ENCODE measurements at regions not wholly inside any gene's neighbourhood (a gene's known extent, or its start where the extent isn't known, plus 50 kb on each side); places are given as distances from the start of the nearest gene placed in this dataset.

GRCh38 chr2:82839036-82839435 is 1620.0 kb downstream of the SUCLG1 start:
- no peak for DNase-seq

DNA sequence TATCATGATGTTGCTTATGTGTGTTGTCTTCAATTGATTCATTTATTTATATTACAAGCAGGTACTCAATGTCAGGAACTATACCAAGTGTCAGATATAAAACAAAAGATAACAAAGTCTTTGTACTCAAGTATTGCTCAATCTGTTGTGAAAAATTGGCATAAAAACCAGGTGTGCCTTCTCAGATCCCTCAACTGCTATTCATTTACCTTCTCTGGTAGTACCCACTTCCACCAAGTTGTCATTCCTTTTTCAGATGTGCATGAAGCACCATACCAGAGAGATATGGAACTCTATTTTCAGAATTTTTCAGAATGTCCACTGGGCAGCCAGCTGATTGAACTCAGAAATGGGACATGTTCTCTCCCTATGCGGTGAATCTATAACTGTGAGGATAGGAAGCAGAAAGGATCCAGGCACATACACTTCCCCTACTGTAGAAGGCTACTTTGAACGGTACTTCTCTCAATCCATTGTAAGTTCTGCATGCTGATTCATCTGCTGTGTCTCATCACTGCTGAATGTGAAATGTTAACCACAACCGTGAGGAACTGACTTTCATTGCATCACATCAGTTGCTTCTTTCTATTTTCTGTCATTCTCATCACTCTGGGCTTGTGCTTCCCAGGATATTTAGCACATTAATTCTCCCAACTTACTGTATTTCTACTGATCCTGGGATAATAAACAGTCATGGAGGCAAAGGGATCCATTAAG is 1621.3 kb downstream of the SUCLG1 start:
- peak; percentile 14 for DNase-seq

DNA sequence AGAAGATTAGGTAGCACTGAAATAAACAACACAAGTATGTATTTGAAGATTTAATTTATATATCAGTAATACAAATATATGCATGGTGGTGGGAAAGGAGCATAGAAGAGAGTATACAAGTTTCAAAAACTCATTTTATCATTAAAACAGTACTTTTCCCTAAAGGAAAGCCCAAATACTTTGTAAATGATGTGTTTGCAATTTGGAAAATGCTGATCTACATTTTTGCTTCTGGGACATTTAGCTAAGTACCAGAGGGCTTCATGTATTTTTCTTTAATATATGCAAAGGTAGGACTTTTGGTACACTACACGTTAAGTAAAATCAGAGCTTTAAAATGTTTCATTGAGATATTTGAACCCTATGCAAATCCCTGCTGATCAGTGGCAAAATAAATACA is 1624.2 kb downstream of the SUCLG1 start:
- DNase-seq: no peak

GRCh38 chr2:82827426-82827825 is 1631.7 kb downstream of the SUCLG1 start:
- no peak for DNase-seq

DNA sequence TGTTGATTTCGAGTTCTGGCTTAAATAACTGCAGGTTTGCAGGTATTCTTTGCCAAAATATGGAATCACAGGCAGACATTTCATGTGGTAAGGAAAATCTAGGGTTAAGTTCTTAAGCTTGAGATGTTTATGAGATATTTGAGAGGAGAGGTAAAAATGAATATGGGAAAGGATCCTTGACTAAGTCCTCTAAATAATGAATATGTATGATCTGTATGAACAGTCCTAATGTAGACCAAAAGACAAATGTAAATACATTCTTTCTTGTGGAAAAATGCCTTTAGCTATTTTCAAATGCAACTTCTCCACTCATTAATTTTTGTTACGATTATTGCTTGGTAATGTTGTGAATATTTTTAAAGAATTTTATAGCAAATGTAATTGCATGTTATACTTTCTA is 1632.6 kb downstream of the SUCLG1 start:
- DNase-seq: no peak

- no peak for DNase-seq
These were observed 1633.5 kb downstream of the SUCLG1 start for GRCh38 chr2:82825410-82826090.

DNA sequence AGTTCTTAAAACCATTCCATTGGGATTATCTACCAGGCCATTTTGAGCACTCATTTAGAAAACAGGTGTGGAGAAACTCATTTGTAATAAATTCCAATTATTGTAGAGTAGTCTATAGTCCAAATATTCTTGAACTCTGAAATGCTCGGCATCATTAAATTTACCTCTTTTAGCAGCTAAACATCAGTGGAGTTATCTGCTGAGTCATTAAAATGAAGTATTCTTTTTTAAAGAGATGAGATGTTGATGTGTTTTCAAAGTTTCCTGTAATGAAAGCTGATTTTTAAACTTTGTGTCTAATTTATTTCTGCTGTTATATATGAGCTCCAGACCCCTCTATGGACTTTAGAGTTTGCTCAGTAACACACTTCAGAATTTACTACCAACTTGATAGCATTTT is 1635.2 kb downstream of the SUCLG1 start:
- DNase-seq: no peak

DNA sequence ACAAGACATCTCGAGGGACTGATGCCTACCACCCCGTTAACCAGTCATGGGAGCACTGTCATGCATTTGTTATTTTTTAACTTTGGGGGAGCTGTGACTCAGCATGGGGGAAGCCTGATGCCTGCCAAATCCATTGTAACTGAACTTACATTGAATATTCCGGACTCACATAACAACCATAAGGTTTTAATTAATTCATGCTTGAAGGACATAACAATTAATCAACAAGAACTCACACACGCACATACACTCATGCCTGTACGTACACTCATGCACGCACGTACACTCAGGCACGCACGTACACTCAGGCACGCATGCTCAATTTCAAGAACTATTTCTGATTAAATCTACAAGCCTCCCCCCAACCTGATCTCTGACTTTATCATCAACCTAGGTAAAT is 1639.1 kb downstream of the SUCLG1 start:
- DNase-seq: no peak

DNA sequence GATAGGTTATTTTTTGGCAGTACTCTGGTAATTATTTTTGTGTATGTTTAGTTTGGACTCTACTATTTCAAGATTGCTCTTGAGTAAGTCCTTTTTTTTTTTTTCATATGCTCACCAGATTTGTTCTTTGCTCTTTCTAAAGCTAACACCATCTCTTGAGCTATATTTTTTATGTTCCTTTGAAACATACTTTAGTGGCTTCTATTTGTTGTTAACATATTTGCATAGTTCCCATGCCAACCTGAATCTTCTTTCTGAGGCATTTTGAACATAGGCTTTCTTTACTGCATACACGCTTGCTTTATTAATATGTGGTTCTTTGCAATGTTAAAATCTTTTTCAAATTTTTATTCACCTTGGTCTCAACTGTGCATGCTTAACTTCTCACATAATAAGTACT is 1644.9 kb downstream of the SUCLG1 start:
- no peak for DNase-seq

- no peak for DNase-seq
These were observed 1647.1 kb downstream of the SUCLG1 start for GRCh38 chr2:82811946-82812345.

DNA sequence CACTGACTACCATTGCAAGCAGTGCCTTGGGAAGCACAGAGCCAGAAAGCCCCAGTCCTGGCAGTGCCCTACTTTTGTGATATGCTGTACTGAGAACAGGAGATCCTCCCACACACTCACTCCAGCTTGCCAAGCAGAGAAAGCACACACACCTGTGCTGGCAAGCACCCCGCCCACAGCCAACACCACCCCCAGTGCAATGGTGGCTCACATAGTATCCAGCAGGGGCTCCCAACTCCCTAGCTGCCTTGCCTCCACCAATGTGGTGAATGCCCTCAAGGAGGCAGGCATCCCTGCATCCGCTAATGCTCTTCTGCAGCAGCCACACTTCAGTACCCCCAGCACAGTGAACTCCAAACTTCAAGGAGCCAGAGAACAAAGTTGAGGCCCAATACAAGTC is 1655.8 kb downstream of the SUCLG1 start:
- no peak for DNase-seq

GRCh38 chr2:82797469-82797868 is 1661.6 kb downstream of the SUCLG1 start:
- DNase-seq: no peak

DNA sequence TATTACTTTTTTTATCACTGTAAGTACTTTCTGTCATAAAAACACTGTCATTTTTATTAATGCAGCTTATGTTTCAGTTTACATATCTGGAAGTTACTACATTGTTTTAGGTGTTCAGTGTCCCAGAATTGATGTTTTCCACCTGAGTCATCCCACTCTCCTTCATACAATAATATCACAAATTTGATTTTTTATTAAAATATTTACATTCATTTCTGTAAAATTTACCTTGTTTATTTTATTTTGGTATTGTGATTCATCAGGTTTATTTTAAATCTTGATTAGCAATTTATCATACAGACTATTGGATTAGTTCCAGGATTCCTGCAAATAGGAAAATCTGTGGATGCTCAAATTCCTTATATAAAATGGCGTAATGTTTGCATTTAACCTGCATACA is 1662.9 kb downstream of the SUCLG1 start:
- DNase-seq: no peak

DNA sequence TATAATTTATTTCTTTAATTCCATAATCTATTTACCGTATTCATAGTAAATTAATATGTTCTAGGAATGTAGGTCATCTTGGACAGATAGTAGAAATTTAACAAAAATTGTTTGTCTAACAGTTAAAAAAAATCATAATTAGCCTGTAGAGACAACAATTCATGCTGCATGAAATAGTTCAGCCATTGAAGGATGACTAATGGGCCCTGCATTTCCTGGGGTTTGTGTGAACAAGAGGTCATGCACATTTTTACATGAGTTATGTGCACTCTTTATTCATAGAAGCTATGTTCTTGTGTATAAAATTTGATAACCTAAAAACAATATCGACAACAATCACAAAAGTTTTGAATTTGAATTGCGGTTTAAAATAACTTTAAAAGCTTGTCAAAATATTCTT is 1663.6 kb downstream of the SUCLG1 start:
- no peak for DNase-seq

GRCh38 chr2:82793711-82794435 is 1665.2 kb downstream of the SUCLG1 start:
- no peak for DNase-seq

DNA sequence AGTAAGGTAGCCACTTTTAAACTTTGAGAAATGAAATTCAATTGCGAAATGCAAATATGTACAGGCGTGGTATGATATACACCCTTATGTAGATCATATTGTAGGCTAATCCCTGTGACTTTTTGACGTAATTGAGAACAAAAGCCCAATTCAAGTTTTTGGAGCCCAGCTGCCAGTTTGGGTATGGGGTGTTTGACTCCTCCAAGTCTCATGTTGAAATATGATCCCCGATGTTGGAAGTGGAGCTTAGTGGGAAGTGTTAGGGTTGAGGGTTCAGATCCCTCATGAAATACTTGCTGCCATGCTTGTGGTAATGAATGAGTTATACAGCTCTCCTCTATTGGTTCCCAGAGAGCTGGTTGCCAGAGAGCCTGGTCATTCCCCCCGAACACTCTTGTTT is 1666.8 kb downstream of the SUCLG1 start:
- DNase-seq: no peak

DNA sequence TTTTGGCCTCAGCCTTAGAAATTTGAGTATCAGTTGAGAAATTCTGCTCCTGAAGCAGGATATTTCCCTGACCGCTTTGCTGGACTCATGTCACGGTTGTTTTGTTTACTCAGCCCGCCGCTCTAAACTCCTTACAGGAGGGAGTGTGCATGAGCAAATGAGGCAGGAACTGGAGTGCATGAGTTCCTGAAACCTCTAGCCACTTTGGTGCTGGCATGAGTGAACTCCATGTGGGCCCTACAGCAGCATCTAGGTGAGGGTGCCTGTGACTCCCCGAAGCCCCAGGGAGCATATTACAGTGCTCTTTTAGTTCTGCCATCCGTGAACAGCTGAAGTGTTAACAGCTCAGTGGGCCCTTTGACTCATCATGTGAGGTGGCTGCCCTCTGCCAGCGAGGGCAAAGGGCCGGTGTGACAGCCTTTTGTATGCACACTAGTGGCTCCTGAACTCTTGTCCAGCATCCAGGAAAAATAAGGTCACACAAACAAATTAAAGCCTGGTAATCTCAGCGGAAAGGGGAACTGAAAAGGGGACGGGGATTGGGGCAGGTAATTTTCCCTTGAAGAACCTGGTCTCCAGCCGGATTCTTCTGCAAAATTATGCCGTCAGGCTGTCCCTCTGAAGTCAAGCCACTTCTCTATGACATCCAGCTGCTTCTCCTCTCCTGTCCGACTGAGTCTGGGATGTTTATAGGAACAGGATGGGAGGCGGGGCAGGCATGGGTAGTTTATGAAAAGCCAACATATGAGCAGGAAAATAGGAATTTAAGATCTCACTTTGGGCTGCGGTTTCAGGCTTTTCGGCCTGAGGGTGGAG is 1668.7 kb downstream of the SUCLG1 start:
- DNase-seq: no peak

DNA sequence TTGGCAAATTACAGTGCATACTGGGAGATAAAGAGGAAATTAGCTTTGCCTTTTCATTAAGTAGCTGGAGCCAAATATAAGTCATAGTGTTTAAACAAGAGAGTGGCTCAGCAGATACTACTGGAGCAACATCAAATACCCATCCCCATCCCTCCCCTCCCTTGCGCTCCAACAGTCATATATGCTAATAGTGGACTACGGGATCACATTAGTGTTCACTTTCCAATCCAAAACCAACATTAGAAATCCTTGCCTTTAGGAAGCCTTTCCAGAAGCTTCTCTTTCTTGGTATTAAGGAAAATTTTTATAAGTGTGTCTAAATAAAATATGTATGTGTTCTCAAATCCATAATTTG is 1669.3 kb downstream of the SUCLG1 start:
- DNase-seq: no peak

- DNase-seq: no peak
These were observed 1677.7 kb downstream of the SUCLG1 start for GRCh38 chr2:82781176-82781915.

DNA sequence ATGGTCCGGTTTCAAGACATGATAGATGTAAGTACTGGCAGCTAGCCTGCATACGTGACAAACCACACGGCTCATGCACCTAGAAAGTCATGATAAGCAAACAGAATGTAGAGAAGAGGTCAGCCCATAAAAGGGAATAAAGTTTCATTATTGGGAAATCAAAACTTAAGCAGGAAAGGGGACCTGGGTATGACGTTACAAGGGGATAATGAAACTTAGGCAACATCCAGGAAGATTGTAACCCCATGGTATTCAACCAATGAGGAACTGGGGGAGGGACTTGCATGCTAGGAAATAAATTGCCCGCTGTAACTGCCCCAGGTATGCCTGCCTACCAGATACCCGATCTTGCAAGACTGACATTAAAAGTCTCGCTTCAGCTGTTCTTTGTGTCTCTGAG is 1679.0 kb downstream of the SUCLG1 start:
- no peak for DNase-seq

GRCh38 chr2:82752396-82752795 is 1706.7 kb downstream of the SUCLG1 start:
- no peak for DNase-seq

- no peak for DNase-seq
These were observed 1710.4 kb downstream of the SUCLG1 start for GRCh38 chr2:82748653-82749052.

DNA sequence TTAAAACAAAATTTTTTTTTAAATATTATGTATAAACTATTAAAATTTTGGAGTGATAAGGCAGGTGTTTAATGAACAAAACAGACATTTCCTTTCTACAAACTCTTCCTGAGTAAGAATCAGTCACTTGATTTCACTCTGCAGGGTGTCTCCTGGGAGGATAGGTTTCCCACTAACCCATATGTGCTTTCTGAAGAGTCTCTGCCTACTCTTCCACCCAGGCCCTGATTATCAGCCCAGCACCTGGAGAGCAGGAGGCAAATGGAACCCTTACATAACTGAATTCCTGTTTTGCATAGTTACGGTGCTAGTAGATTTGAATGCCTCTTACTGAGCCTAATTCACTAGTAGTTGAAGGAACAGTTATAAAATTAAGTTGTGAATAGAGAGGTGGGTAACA is 1718.6 kb downstream of the SUCLG1 start:
- no peak for DNase-seq
